Neural cell (in vitro differentiated cells): ENCODE measurements at regions not wholly inside any gene's neighbourhood (a gene's known extent, or its start where the extent isn't known, plus 50 kb on each side); places are given as distances from the start of the nearest gene placed in this dataset.
"Not testable (repeated sequence)": the region's sequence is repeated elsewhere in the genome, so short reads cannot be mapped to it uniquely, and the experiment has no call there.

Experiments
- H2AFZ ChIP-seq: fragments of 200-600, 300-800 bp; sonication (generic), shearing (Covaris generic); 2 replicates; pipeline ENCODE4 v1.6.0; 2014; ENCODE audit warnings: low read depth, mild to moderate bottlenecking, antibody characterized with exemption, low read length, moderate library complexity
- H3F3A ChIP-seq: fragments of 200-600 bp; shearing (Covaris generic); 2 replicates; pipeline ENCODE4 v1.6.1; 2016; ENCODE audit warnings: mild to moderate bottlenecking, moderate library complexity, mixed read lengths, antibody characterized with exemption, low read length; ENCODE audit not compliant: insufficient read depth, poor library complexity, severe bottlenecking
- H3K27ac ChIP-seq: fragments of 200-600, 300-800 bp; sonication (generic), shearing (Covaris generic); 2 replicates; pipeline ENCODE4 v1.5.1; 2014; ENCODE audit warnings: mild to moderate bottlenecking, low read length, moderate library complexity
- H3K27me3 ChIP-seq: fragments of 300-800, 200-600 bp; sonication (generic), shearing (Covaris generic); 2 replicates; pipeline ENCODE4 v1.6.0; 2014; ENCODE audit warnings: mild to moderate bottlenecking, low read depth, low read length, moderate library complexity; ENCODE audit not compliant: insufficient read depth
- H3K36me3 ChIP-seq: fragments of 300-800, 200-600 bp; sonication (generic), shearing (Covaris generic); 2 replicates; pipeline ENCODE4 v1.5.1; 2014; ENCODE audit warnings: mild to moderate bottlenecking, antibody characterized with exemption, low read length, moderate library complexity; ENCODE audit not compliant: insufficient read depth
- H3K4me2 ChIP-seq: fragments of 300-800, 200-600 bp; sonication (generic), shearing (Covaris generic); 2 replicates; pipeline ENCODE4 v1.6.0; 2014; ENCODE audit warnings: mild to moderate bottlenecking, low read length
- H3K4me3 ChIP-seq: fragments of 300-800, 200-600 bp; sonication (generic), shearing (Covaris generic); 2 replicates; pipeline ENCODE4 v1.5.1; 2014; ENCODE audit warnings: mild to moderate bottlenecking, low read length, moderate library complexity
- H3K79me2 ChIP-seq: fragments of 200-600 bp; shearing (Covaris generic); replicated peaks from 2 replicates; pipeline ENCODE4 v1.6.0; 2014; ENCODE audit warnings: mild to moderate bottlenecking, low read length, moderate library complexity; ENCODE audit not compliant: insufficient read depth
- H3K9ac ChIP-seq: fragments of 300-800, 200-600 bp; sonication (generic), shearing (Covaris generic); 2 replicates; pipeline ENCODE4 v1.6.1; 2016; ENCODE audit warnings: mild to moderate bottlenecking, low read length, mixed read lengths
- H3K9me2 ChIP-seq: fragments of 200-600 bp; shearing (Covaris generic); 2 replicates; pipeline ENCODE4 v1.6.1; 2016; ENCODE audit warnings: mild to moderate bottlenecking, low read length, mixed read lengths; ENCODE audit not compliant: insufficient read depth
- H3K9me3 ChIP-seq: fragments of 200-600, 300-800 bp; sonication (generic), shearing (Covaris generic); 2 replicates; pipeline ENCODE4 v1.6.1; 2016; ENCODE audit warnings: mild to moderate bottlenecking, mixed run types, low read length, moderate library complexity, mixed read lengths
- H4K20me1 ChIP-seq: fragments of 200-600 bp; shearing (Covaris generic); 2 replicates; pipeline ENCODE4 v1.6.1; 2016; ENCODE audit warnings: mild to moderate bottlenecking, mixed run types; ENCODE audit not compliant: insufficient read depth
- CTCF ChIP-seq: fragments of 450-650 bp; IDR thresholded peaks from 2 replicates; pipeline ENCODE4 v1.5.1; 2014; ENCODE audit warnings: antibody characterized with exemption, mild to moderate bottlenecking, moderate library complexity; ENCODE audit not compliant: poor library complexity, severe bottlenecking
- EP300 ChIP-seq: fragments of 450-650 bp; conservative IDR thresholded peaks from 2 replicates; pipeline ENCODE4 v1.6.1; 2014; ENCODE audit warnings: antibody characterized with exemption, mild to moderate bottlenecking, moderate library complexity; ENCODE audit not compliant: poor library complexity, severe bottlenecking
- EZH2 ChIP-seq: fragments of 200-600, 300-800 bp; shearing (Covaris generic), sonication (generic); IDR thresholded peaks from 2 replicates; pipeline ENCODE4 v1.6.1; 2014; ENCODE audit warnings: antibody characterized with exemption, low read length, borderline replicate concordance, mild to moderate bottlenecking; ENCODE audit not compliant: insufficient read depth, poor library complexity, severe bottlenecking
- MXI1 ChIP-seq: fragments of 450-650 bp; conservative IDR thresholded peaks from 2 replicates; pipeline ENCODE4 v1.6.1; 2014; ENCODE audit warnings: antibody characterized with exemption, mild to moderate bottlenecking; ENCODE audit not compliant: poor library complexity, severe bottlenecking
- POLR2AphosphoS5 ChIP-seq: IDR thresholded peaks from 2 replicates; pipeline ENCODE4 v1.6.1; 2012
- RAD21 ChIP-seq: fragments of 450-650 bp; conservative IDR thresholded peaks from 2 replicates; pipeline ENCODE4 v1.6.1; 2014; ENCODE audit warnings: antibody characterized with exemption, mild to moderate bottlenecking, moderate library complexity
- REST ChIP-seq: IDR thresholded peaks from 2 replicates; pipeline ENCODE4 v1.6.1; 2012; ENCODE audit warnings: borderline replicate concordance
- SMC3 ChIP-seq: fragments of 450-650 bp; conservative IDR thresholded peaks from 2 replicates; pipeline ENCODE4 v1.6.1; 2014; ENCODE audit warnings: antibody characterized with exemption, mild to moderate bottlenecking, moderate library complexity; ENCODE audit not compliant: poor library complexity
- TAF1 ChIP-seq: IDR thresholded peaks from 2 replicates; pipeline ENCODE4 v1.6.1; 2012; ENCODE audit warnings: low read depth

GRCh38 chr11:98300719-98301118 lies 720.0 kb upstream of the CNTN5 start:
- no peaks in the 10 kb centered on the region for H3F3A ChIP-seq

DNA sequence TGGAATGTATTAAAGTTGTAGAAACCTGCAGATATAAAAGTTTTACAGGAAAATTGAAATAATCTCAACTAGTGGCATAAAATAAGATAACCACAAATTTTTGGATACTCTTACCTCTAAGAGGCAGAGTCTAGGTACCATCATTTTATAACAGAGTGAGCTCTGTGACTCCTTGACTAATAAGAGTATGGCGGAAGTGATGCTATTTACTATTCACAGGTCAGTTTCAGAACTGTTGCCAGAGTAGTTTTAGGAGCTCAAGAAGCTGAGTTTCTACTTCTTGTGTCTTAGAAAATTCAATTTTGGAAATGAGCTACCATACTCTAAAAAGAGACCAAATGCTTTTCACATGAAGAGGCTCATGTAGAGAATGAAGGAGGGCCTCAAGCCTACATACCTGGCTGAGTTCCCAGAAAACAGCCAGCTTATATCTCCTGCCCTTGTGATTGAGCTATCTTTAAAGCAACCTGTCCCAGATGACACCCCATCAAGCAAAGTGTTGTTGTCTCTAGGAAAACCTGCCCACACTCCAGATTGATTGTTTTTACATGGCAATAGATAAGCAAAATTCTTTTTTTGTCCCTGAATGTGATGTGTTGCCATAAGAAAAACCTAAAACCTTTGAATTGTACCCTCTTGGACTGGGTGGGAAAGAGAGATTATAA lies 712.8 kb upstream of the CNTN5 start:
- no peak overlapping the region for H3K27ac ChIP-seq
- no peaks in the 10 kb centered on the region for H3K36me3 ChIP-seq
- TF ChIP-seq EZH2 (no peak), EP300 (no peak), TAF1 (no peak), REST (no peak), POLR2AphosphoS5 (no peak), CTCF (no peak)
- no peaks in the 10 kb centered on the region for H3K27me3 ChIP-seq
- H3K9ac ChIP-seq: no peak overlapping the region
- H3K4me2 ChIP-seq: no peak overlapping the region
- H2AFZ ChIP-seq: no peak overlapping the region
- no peaks in the 10 kb centered on the region for H3K9me3 ChIP-seq
- no peaks in the 10 kb centered on the region for H4K20me1 ChIP-seq
- H3K9me2 ChIP-seq: no peaks in the 10 kb centered on the region
- no peaks in the 10 kb centered on the region for H3F3A ChIP-seq
- no peaks in the 10 kb centered on the region for H3K79me2 ChIP-seq
- no peak overlapping the region for H3K4me3 ChIP-seq

More at GRCh38 chr11:98300719-98301118, 720.0 kb upstream of the CNTN5 start:
- no peak overlapping the region for H3K4me2 ChIP-seq
- H3K9me2 ChIP-seq: no peaks in the 10 kb centered on the region
- H3K9ac ChIP-seq: no peak overlapping the region
- H3K79me2 ChIP-seq: no peaks in the 10 kb centered on the region
- H4K20me1 ChIP-seq: no peaks in the 10 kb centered on the region
- H2AFZ ChIP-seq: no peak overlapping the region
- no peak overlapping the region for H3K4me3 ChIP-seq
- H3K36me3 ChIP-seq: no peaks in the 10 kb centered on the region
- H3K27me3 ChIP-seq: no peaks in the 10 kb centered on the region
- no peak overlapping the region for H3K27ac ChIP-seq
- H3K9me3 ChIP-seq: no peaks in the 10 kb centered on the region
- no peak for TF ChIP-seq CTCF
- no peak for TF ChIP-seq POLR2AphosphoS5
- TF ChIP-seq RAD21: no peak
- TF ChIP-seq TAF1: no peak
- TF ChIP-seq SMC3: no peak
- no peak for TF ChIP-seq EP300
- no peak for TF ChIP-seq REST
- TF ChIP-seq MXI1: no peak
- no peak for TF ChIP-seq EZH2

- not testable (repeated sequence) for H3K4me2 ChIP-seq, H3K27me3 ChIP-seq, H3K9me2 ChIP-seq, H3K79me2 ChIP-seq, H4K20me1 ChIP-seq, H3K4me3 ChIP-seq, H3F3A ChIP-seq, H3K9ac ChIP-seq, H3K36me3 ChIP-seq, H3K27ac ChIP-seq, H2AFZ ChIP-seq, H3K9me3 ChIP-seq
Observed at GRCh38 chr11:98330306-98330705, 690.4 kb upstream of the CNTN5 start.
